IMR-90 (cell line): ENCODE measurements at regions not wholly inside any gene's neighbourhood (a gene's known extent, or its start where the extent isn't known, plus 50 kb on each side); places are given as distances from the start of the nearest gene placed in this dataset.

ENCODE experiments used
- ATAC-seq: fragments of 200-7000 bp; cut with Tn5 transposase; 2 replicates; pipeline ENCODE4 v1.9.1; 2020; ENCODE audit warnings: low read depth, mild to moderate bottlenecking, moderate library complexity
- BruUV-seq: library from RNA; stranded (reverse); fragments of 400-500 nt; replicated peaks from 2 replicates; lab custom pipeline; 2021; lab: Mats Ljungman, UMichigan
- CTCF ChIA-PET: fragments of 300-600 bp; formaldehyde crosslinking; extraction: SDS; loops from one replicate; lab custom pipeline; 2021; ENCODE audit warnings: antibody characterized with exemption; lab: Yijun Ruan, JAX
- POLR2A ChIA-PET: fragments of 300-600 bp; sonication (Branson Sonifier 250); formaldehyde crosslinking; loops from one replicate; lab custom pipeline; 2022; ENCODE audit warnings: antibody characterized with exemption; ENCODE audit not compliant: unreplicated experiment; lab: Charles Lee
- DNase-seq: peaks from one replicate; pipeline ENCODE4 v3.0.0; 2013
- H2AFZ ChIP-seq: replicated peaks from 2 replicates; pipeline ENCODE3; 2013; ENCODE audit warnings: low read length, mild to moderate bottlenecking; ENCODE audit not compliant: poor library complexity
- H2AK5ac ChIP-seq: 2 replicates; pipeline ENCODE4 v1.6.1; 2013; ENCODE audit warnings: low read depth, low read length, inconsistent platforms
- H2AK9ac ChIP-seq: replicated peaks from 2 replicates; pipeline ENCODE3; 2013; ENCODE audit warnings: mild to moderate bottlenecking, low read depth, low read length, moderate library complexity; ENCODE audit not compliant: poor library complexity
- H2BK120ac ChIP-seq: 2 replicates; pipeline ENCODE4 v1.6.1; 2013; ENCODE audit warnings: low read depth, low read length, inconsistent platforms
- H2BK15ac ChIP-seq: 3 replicates; pipeline ENCODE4 v1.6.1; 2013; ENCODE audit warnings: low read depth, low read length, inconsistent platforms
- H2BK20ac ChIP-seq: 2 replicates; pipeline ENCODE4 v1.6.1; 2013; ENCODE audit warnings: low read depth, mild to moderate bottlenecking, inconsistent platforms, low read length, moderate library complexity
- H2BK5ac ChIP-seq: 2 replicates; pipeline ENCODE4 v1.6.1; 2013; ENCODE audit warnings: mild to moderate bottlenecking, low read depth, low read length, inconsistent platforms; ENCODE audit not compliant: poor library complexity, severe bottlenecking
- H3K14ac ChIP-seq: replicated peaks from 2 replicates; pipeline ENCODE4 v1.6.1; 2013; ENCODE audit warnings: low read depth, low read length, inconsistent platforms
- H3K18ac ChIP-seq: 2 replicates; pipeline ENCODE4 v1.6.1; 2013; ENCODE audit warnings: low read depth, low read length, control low read depth
- H3K23ac ChIP-seq: 2 replicates; pipeline ENCODE4 v1.6.1; 2013; ENCODE audit warnings: low read depth, low read length, inconsistent platforms
- H3K27ac ChIP-seq: 2 replicates; pipeline ENCODE4 v1.5.1; 2013; ENCODE audit warnings: mild to moderate bottlenecking, control low read depth, low read length; ENCODE audit not compliant: insufficient read depth
- H3K27me3 ChIP-seq: 2 replicates; pipeline ENCODE4 v1.6.1; 2013; ENCODE audit warnings: low read length; ENCODE audit not compliant: control insufficient read depth, insufficient read depth
- H3K36me3 ChIP-seq: 2 replicates; pipeline ENCODE4 v1.6.1; 2013; ENCODE audit warnings: low read length, mixed read lengths; ENCODE audit not compliant: control insufficient read depth, insufficient read depth
- H3K4ac ChIP-seq: 2 replicates; pipeline ENCODE4 v1.6.1; 2013; ENCODE audit warnings: low read depth, low read length, inconsistent platforms
- H3K4me1 ChIP-seq: 2 replicates; pipeline ENCODE4 v1.6.1; 2013; ENCODE audit warnings: low read length, mixed read lengths; ENCODE audit not compliant: control insufficient read depth, insufficient read depth
- H3K4me2 ChIP-seq: 2 replicates; pipeline ENCODE4 v1.6.1; 2013; ENCODE audit warnings: low read depth, mild to moderate bottlenecking, control low read depth, low read length, moderate library complexity
- H3K4me3 ChIP-seq: 2 replicates; pipeline ENCODE4 v1.5.1; 2013; ENCODE audit warnings: low read depth, mild to moderate bottlenecking, control low read depth, low read length, moderate library complexity; ENCODE audit not compliant: insufficient read depth
- H3K56ac ChIP-seq: 2 replicates; pipeline ENCODE4 v1.6.1; 2013; ENCODE audit warnings: low read length, inconsistent platforms; ENCODE audit not compliant: insufficient read depth; ENCODE audit errors: extremely low read depth
- H3K79me1 ChIP-seq, 2 experiments: 2 replicates each; pipeline ENCODE4 v1.6.1; 2013; ENCODE audit warnings: low read length in 2 of 2, inconsistent platforms in 1 of 2, low read depth in 1 of 2
- H3K9ac ChIP-seq: 2 replicates; pipeline ENCODE4 v1.6.1; 2013; ENCODE audit warnings: low read depth, low read length, control low read depth
- H3K9me1 ChIP-seq: 2 replicates; pipeline ENCODE4 v1.6.1; 2013; ENCODE audit warnings: low read length, inconsistent platforms; ENCODE audit not compliant: insufficient read depth
- H3K9me3 ChIP-seq: 2 replicates; pipeline ENCODE4 v1.6.1; 2013; ENCODE audit warnings: low read length; ENCODE audit not compliant: control insufficient read depth, insufficient read depth
- H4K20me1 ChIP-seq: 2 replicates; pipeline ENCODE4 v1.6.1; 2013; ENCODE audit warnings: low read length, inconsistent platforms; ENCODE audit not compliant: insufficient read depth
- H4K5ac ChIP-seq: 2 replicates; pipeline ENCODE4 v1.6.1; 2013; ENCODE audit warnings: mild to moderate bottlenecking, low read depth, low read length, control low read depth
- H4K8ac ChIP-seq, 2 experiments: 2 replicates each; pipeline ENCODE4 v1.6.1; 2013; ENCODE audit warnings: low read depth in 2 of 2, low read length in 2 of 2, control low read depth in 1 of 2, inconsistent platforms in 1 of 2
- H4K91ac ChIP-seq: 2 replicates; pipeline ENCODE4 v1.6.1; 2013; ENCODE audit warnings: low read depth, low read length, inconsistent platforms; ENCODE audit not compliant: insufficient read depth
- BHLHE40 ChIP-seq: fragments of 150-350 bp; IDR thresholded peaks from 2 replicates; pipeline ENCODE4 v1.6.1; 2016; ENCODE audit warnings: mild to moderate bottlenecking, low read depth, low read length
- CEBPB ChIP-seq: IDR thresholded peaks from 2 replicates; pipeline ENCODE4 v1.6.1; 2012; ENCODE audit warnings: low read depth, low read length, improper control_type of control experiment
- CHD1 ChIP-seq: IDR thresholded peaks from 2 replicates; pipeline ENCODE4 v1.6.1; 2012; ENCODE audit warnings: low read depth, low read length, improper control_type of control experiment
- FOS ChIP-seq: fragments of 150-350 bp; IDR thresholded peaks from 2 replicates; pipeline ENCODE4 v1.6.1; 2016; ENCODE audit warnings: low read depth, low read length
- MAFK ChIP-seq: IDR thresholded peaks from 2 replicates; pipeline ENCODE4 v1.6.1; 2012; ENCODE audit warnings: low read depth, low read length, improper control_type of control experiment
- MAZ ChIP-seq: IDR thresholded peaks from 2 replicates; pipeline ENCODE4 v1.6.1; 2012; ENCODE audit warnings: low read depth, mild to moderate bottlenecking, low read length, improper control_type of control experiment, moderate library complexity, borderline replicate concordance
- MXI1 ChIP-seq: IDR thresholded peaks from 2 replicates; pipeline ENCODE4 v1.6.1; 2012; ENCODE audit warnings: low read depth, mild to moderate bottlenecking, low read length, moderate library complexity, borderline replicate concordance
- NFE2L2 ChIP-seq: fragments of 150-350 bp; IDR thresholded peaks from 2 replicates; pipeline ENCODE4 v1.6.1; 2016; ENCODE audit warnings: low read depth, mild to moderate bottlenecking, low read length
- POLR2A ChIP-seq: IDR thresholded peaks from 2 replicates; pipeline ENCODE4 v1.6.1; 2012; ENCODE audit warnings: mild to moderate bottlenecking, low read depth, low read length
- RAD21 ChIP-seq: IDR thresholded peaks from 2 replicates; pipeline ENCODE4 v1.6.1; 2012; ENCODE audit warnings: low read length, improper control_type of control experiment
- RCOR1 ChIP-seq: IDR thresholded peaks from 2 replicates; pipeline ENCODE4 v1.6.1; 2012; ENCODE audit warnings: mild to moderate bottlenecking, low read length, improper control_type of control experiment; ENCODE audit not compliant: insufficient replicate concordance
- RFX5 ChIP-seq: IDR thresholded peaks from 2 replicates; pipeline ENCODE4 v1.8.0; 2012; ENCODE audit warnings: low read depth, mild to moderate bottlenecking, low read length, moderate library complexity
- SMC3 ChIP-seq: fragments of 150-350 bp; IDR thresholded peaks from 2 replicates; pipeline ENCODE4 v1.6.1; 2016; ENCODE audit warnings: low read depth, mild to moderate bottlenecking, antibody characterized with exemption, low read length, moderate library complexity
- USF2 ChIP-seq: fragments of 150-350 bp; IDR thresholded peaks from 2 replicates; pipeline ENCODE4 v1.6.1; 2017; ENCODE audit warnings: mild to moderate bottlenecking, antibody characterized with exemption, low read length, low read depth
- WGBS, 2 experiments: methylation state at CpG; one replicate each; pipeline versions ENCODE4 v1.1.5 to v1.1.7; 2013; ENCODE audit warnings: missing lambda C conversion rate in 2 of 2; ENCODE audit not compliant: insufficient read length in 1 of 2; ENCODE audit errors: extremely low coverage in 2 of 2; 5-methylcytosine and 5-hydroxymethylcytosine counted together
- dilution Hi-C: fragments of 300-500 bp; cut with HindIII; formaldehyde crosslinking; loops from one replicate; pipeline ENCODE4 v1.14.3; 2018; ENCODE audit warnings: low sequenced_read_pairs; ENCODE audit not compliant: unreplicated experiment
- in situ Hi-C: fragments of 300-500 bp; cut with MboI; formaldehyde crosslinking; loops from 3 replicates; pipeline ENCODE4 v1.14.3; 2019; ENCODE audit warnings: low sequenced_read_pairs, inconsistent platforms, mixed read lengths
- intact Hi-C: fragments of 100-400 bp; cut with micrococcal nuclease; formaldehyde crosslinking; loops from 2 replicates; pipeline ENCODE4 v1.10.0; 2022
- TF ChIP-seq, protein P1 (sequence below): fragments of 150-350 bp; IDR thresholded peaks from 2 replicates; pipeline ENCODE4 v1.6.1; 2016; ENCODE audit warnings: low read depth, mild to moderate bottlenecking, low read length, moderate library complexity, borderline replicate concordance
- TF ChIP-seq, protein P2 (sequence below): conservative IDR thresholded peaks from 2 replicates; pipeline ENCODE4 v1.5.1; 2012; ENCODE audit warnings: mild to moderate bottlenecking, low read depth, low read length, improper control_type of control experiment

- Histone ChIP-seq H3K27me3 (peaks cover 16% of the 10 kb centered on the region), H2BK15ac (no peak overlapping the region), H2AK9ac (no peak overlapping the region), H3K79me1 (no peaks in the 10 kb centered on the region), H3K9me1 (no peaks in the 10 kb centered on the region; the same call in 1 of the 2 replicates), H4K91ac (no peak overlapping the region), H3K4ac (no peak overlapping the region), H3K14ac (no peak overlapping the region), H3K18ac (no peak overlapping the region), H2BK120ac (no peak overlapping the region), H3K9me3 (no peaks in the 10 kb centered on the region), H3K23ac (no peak overlapping the region), H4K5ac (no peak overlapping the region), H3K4me1 (no peaks in the 10 kb centered on the region), H2AK5ac (no peak overlapping the region), H2AFZ (no peak overlapping the region), H3K4me3 (no peak overlapping the region), H3K56ac (no peak overlapping the region), H3K4me2 (no peak overlapping the region), H3K36me3 (no peaks in the 10 kb centered on the region), H3K9ac (no peak overlapping the region), H4K8ac (no peak overlapping the region), H2BK5ac (no peak overlapping the region), H4K20me1 (no peaks in the 10 kb centered on the region), H3K27ac (no peak overlapping the region), H2BK20ac (no peak overlapping the region)
- ATAC-seq (no peak), DNase-seq (no peak)
- in situ Hi-C loops (no loop called here), intact Hi-C loops (no loop called here), dilution Hi-C loops (no loop called here)
- TF ChIP-seq RCOR1 (no peak), BHLHE40 (no peak), SMC3 (no peak), MAFK (no peak), NFE2L2 (no peak), MAZ (no peak), RAD21 (no peak), CEBPB (no peak), CHD1 (no peak), FOS (no peak), POLR2A (no peak), MXI1 (no peak), USF2 (no peak), RFX5 (no peak)
- TF ChIP-seq, protein P1, sequence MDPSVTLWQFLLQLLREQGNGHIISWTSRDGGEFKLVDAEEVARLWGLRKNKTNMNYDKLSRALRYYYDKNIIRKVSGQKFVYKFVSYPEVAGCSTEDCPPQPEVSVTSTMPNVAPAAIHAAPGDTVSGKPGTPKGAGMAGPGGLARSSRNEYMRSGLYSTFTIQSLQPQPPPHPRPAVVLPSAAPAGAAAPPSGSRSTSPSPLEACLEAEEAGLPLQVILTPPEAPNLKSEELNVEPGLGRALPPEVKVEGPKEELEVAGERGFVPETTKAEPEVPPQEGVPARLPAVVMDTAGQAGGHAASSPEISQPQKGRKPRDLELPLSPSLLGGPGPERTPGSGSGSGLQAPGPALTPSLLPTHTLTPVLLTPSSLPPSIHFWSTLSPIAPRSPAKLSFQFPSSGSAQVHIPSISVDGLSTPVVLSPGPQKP, result no peak
- TF ChIP-seq, protein P2, sequence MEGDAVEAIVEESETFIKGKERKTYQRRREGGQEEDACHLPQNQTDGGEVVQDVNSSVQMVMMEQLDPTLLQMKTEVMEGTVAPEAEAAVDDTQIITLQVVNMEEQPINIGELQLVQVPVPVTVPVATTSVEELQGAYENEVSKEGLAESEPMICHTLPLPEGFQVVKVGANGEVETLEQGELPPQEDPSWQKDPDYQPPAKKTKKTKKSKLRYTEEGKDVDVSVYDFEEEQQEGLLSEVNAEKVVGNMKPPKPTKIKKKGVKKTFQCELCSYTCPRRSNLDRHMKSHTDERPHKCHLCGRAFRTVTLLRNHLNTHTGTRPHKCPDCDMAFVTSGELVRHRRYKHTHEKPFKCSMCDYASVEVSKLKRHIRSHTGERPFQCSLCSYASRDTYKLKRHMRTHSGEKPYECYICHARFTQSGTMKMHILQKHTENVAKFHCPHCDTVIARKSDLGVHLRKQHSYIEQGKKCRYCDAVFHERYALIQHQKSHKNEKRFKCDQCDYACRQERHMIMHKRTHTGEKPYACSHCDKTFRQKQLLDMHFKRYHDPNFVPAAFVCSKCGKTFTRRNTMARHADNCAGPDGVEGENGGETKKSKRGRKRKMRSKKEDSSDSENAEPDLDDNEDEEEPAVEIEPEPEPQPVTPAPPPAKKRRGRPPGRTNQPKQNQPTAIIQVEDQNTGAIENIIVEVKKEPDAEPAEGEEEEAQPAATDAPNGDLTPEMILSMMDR, result no peak
- CTCF ChIA-PET, result no interaction called here
- 41% methylated on average over 3 of the region's 9 CpGs; no CpG with 5 or more reads in 1 of the 2 experiments for WGBS, 2 experiments
- no TSS peak for BruUV-seq
- POLR2A ChIA-PET, result no interaction called here
Measured at GRCh38 chr5:133861161-133861737, 107.2 kb downstream of the C5orf15 start.
